Naive thymus-derived CD4-positive, alpha-beta T cell (primary cell): ENCODE measurements at regions not wholly inside any gene's neighbourhood (a gene's known extent, or its start where the extent isn't known, plus 50 kb on each side); places are given as distances from the start of the nearest gene placed in this dataset.

Experiments
- ATAC-seq: fragments of 150-1000 bp; cut with Tn5 transposase; 2 replicates; pipeline ENCODE4 v1.10.0; 2021; ENCODE audit warnings: mild to moderate bottlenecking, moderate library complexity
- CTCF ChIA-PET: fragments of 350-600 bp; sonication (Branson Sonifier 250); formaldehyde crosslinking; loops from one replicate; lab custom pipeline; 2021; ENCODE audit warnings: antibody characterized with exemption; lab: Charles Lee
- POLR2A ChIA-PET: fragments of 350-600 bp; sonication (Branson Sonifier 250); formaldehyde crosslinking; loops from one replicate; lab custom pipeline; 2021; ENCODE audit warnings: antibody characterized with exemption, inconsistent platforms; lab: Charles Lee
- DNase-seq, 9 donors: peaks; one replicate each; pipeline versions ENCODE4 v3.0.0 to v3.0.0-alpha.2; 2020 to 2022; ENCODE audit warnings: mixed read lengths in 1 of 9
- H3K27ac ChIP-seq: one replicate; pipeline ENCODE4 v1.7.0; 2013; ENCODE audit warnings: mild to moderate bottlenecking, low read depth, low read length, moderate library complexity
- H3K27me3 ChIP-seq, 2 donors: one replicate each; pipeline ENCODE4 v1.7.0; 2013; ENCODE audit warnings: low read length in 2 of 2, mild to moderate bottlenecking in 2 of 2, moderate library complexity in 2 of 2; ENCODE audit not compliant: control insufficient read depth in 2 of 2, insufficient read depth in 2 of 2
- H3K36me3 ChIP-seq, 3 experiments: 1 replicate in 2 of 3; 2 replicates in 1 of 3; pipeline ENCODE4 v1.7.0; 2013; ENCODE audit warnings: low read length in 3 of 3, mild to moderate bottlenecking in 3 of 3, moderate library complexity in 1 of 3; ENCODE audit not compliant: insufficient read depth in 3 of 3, control insufficient read depth in 2 of 3
- H3K4me1 ChIP-seq, 2 donors: one replicate each; pipeline ENCODE4 v1.7.0; 2013; ENCODE audit warnings: low read length in 2 of 2, mild to moderate bottlenecking in 2 of 2, moderate library complexity in 1 of 2; ENCODE audit not compliant: control insufficient read depth in 2 of 2, insufficient read depth in 2 of 2
- H3K4me3 ChIP-seq: 2 replicates; pipeline ENCODE4 v1.7.0; 2013; ENCODE audit warnings: mild to moderate bottlenecking, low read length
- H3K9me3 ChIP-seq, 3 experiments: 1 replicate in 2 of 3; 2 replicates in 1 of 3; pipeline ENCODE4 v1.7.0; 2013; ENCODE audit warnings: low read length in 3 of 3; ENCODE audit not compliant: control insufficient read depth in 2 of 3
- H3K27ac Mint-ChIP-seq, 9 donors: one replicate each; pipeline ENCODE4 v1.8.0; 2020 to 2022; ENCODE audit warnings: mixed read lengths in 9 of 9, mild to moderate bottlenecking in 8 of 9, moderate library complexity in 5 of 9, inconsistent platforms in 2 of 9
- H3K27me3 Mint-ChIP-seq, 5 donors: one replicate each; pipeline ENCODE4 v1.8.0; 2021 to 2022; ENCODE audit warnings: mixed read lengths in 5 of 5, mild to moderate bottlenecking in 1 of 5
- H3K36me3 Mint-ChIP-seq, 5 donors: one replicate each; pipeline ENCODE4 v1.8.0; 2020 to 2022; ENCODE audit warnings: mixed read lengths in 5 of 5, mild to moderate bottlenecking in 3 of 5, inconsistent platforms in 1 of 5
- H3K4me1 Mint-ChIP-seq, 7 donors: one replicate each; pipeline ENCODE4 v1.8.0; 2020 to 2022; ENCODE audit warnings: mixed read lengths in 7 of 7, mild to moderate bottlenecking in 3 of 7, inconsistent platforms in 1 of 7
- H3K4me3 Mint-ChIP-seq, 10 donors: one replicate each; pipeline ENCODE4 v1.8.0; 2020 to 2022; ENCODE audit warnings: mild to moderate bottlenecking in 10 of 10, mixed read lengths in 10 of 10, moderate library complexity in 6 of 10, inconsistent platforms in 2 of 10
- H3K9me3 Mint-ChIP-seq, 11 donors: one replicate each; pipeline ENCODE4 v1.8.0; 2020 to 2022; ENCODE audit warnings: mixed read lengths in 11 of 11, mild to moderate bottlenecking in 4 of 11, inconsistent platforms in 1 of 11, moderate library complexity in 1 of 11
- intact Hi-C, 2 donors: fragments of 100-400 bp; cut with micrococcal nuclease; formaldehyde crosslinking; loops; one replicate each; pipeline ENCODE4 v1.15.1; 2023

GRCh38 chr6:145241721-145242120, 493.6 kb downstream of the EPM2A start:
- H3K4me1 Mint-ChIP-seq, result no peaks in the 10 kb centered on the region
- CTCF ChIA-PET, result no interaction called here

GRCh38 chr6:145244349-145245100, 490.8 kb downstream of the EPM2A start:
- H3K27me3 Mint-ChIP-seq, result peaks cover 0 to 17% (median 10%) of the 10 kb centered on the region in 5 donors
- no peaks in the 10 kb centered on the region for H3K4me1 Mint-ChIP-seq
- intact Hi-C loops, result no loop called here
- no peaks in the 10 kb centered on the region for H3K36me3 Mint-ChIP-seq
- H3K27ac Mint-ChIP-seq, result no peak overlapping the region
- no peak for DNase-seq
- peaks cover 0 to 8% (median 0%) of the 10 kb centered on the region in 11 donors for H3K9me3 Mint-ChIP-seq
- Histone ChIP-seq H3K27ac (no peak overlapping the region), H3K4me3 (no peak overlapping the region), H3K36me3 (no peaks in the 10 kb centered on the region), H3K9me3 (no peaks in the 10 kb centered on the region), H3K27me3 (no peaks in the 10 kb centered on the region), H3K4me1 (no peaks in the 10 kb centered on the region)
- no peak for ATAC-seq
- CTCF ChIA-PET, result interaction anchor here (0.6 kb wide), 1 partner anchor 25 kb away, joined by 3 read pairs; no protein-coding TSS in a partner anchor
- no peak overlapping the region for H3K4me3 Mint-ChIP-seq
- POLR2A ChIA-PET, result no interaction called here

More at GRCh38 chr6:145241721-145242120, 493.6 kb downstream of the EPM2A start:
- no peak for ATAC-seq
- DNase-seq, result no peak
- Histone ChIP-seq H3K4me3 (no peak overlapping the region), H3K9me3 (no peaks in the 10 kb centered on the region), H3K4me1 (no peaks in the 10 kb centered on the region), H3K27ac (no peak overlapping the region), H3K36me3 (no peaks in the 10 kb centered on the region), H3K27me3 (no peaks in the 10 kb centered on the region)
- Mint-ChIP-seq H3K27ac (no peak overlapping the region), H3K9me3 (peaks cover 0 to 3% (median 0%) of the 10 kb centered on the region in 11 donors), H3K27me3 (peaks cover 0 to 18% (median 12%) of the 10 kb centered on the region in 5 donors), H3K36me3 (no peaks in the 10 kb centered on the region), H3K4me3 (no peak overlapping the region)
- POLR2A ChIA-PET, result no interaction called here
- intact Hi-C loops, result no loop called here

DNA sequence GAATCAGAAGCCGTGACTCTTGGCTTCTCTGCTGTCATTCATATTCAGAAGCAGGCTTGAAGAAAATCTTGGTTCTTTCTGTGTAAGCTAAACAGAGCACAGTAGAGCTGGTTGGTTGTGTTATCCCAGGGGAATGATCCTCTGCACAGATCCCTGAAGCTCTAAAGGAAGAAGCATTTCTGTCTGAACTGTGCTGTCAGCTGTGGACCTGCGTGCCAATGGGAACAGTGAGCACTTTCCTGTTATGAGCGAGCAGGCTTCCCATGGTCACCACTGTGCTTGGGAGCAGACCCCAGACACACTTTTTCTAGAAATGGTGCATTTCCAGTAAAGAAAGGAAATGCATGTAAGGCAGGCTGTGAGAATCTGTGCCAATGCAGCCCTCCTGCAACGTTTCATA, 490.2 kb downstream of the EPM2A start:
- Mint-ChIP-seq H3K4me3 (no peak overlapping the region), H3K27ac (no peak overlapping the region), H3K9me3 (peaks cover 0 to 8% (median 0%) of the 10 kb centered on the region in 11 donors), H3K27me3 (peaks cover 0 to 21% (median 10%) of the 10 kb centered on the region in 5 donors), H3K36me3 (no peaks in the 10 kb centered on the region), H3K4me1 (no peaks in the 10 kb centered on the region)
- ATAC-seq (no peak), DNase-seq (no peak)
- Histone ChIP-seq H3K4me1 (no peaks in the 10 kb centered on the region), H3K27ac (no peak overlapping the region), H3K9me3 (no peaks in the 10 kb centered on the region), H3K27me3 (no peaks in the 10 kb centered on the region), H3K4me3 (no peak overlapping the region), H3K36me3 (no peaks in the 10 kb centered on the region)
- ChIA-PET POLR2A (no interaction called here), CTCF (interaction anchor here (0.6 kb wide), 1 partner anchor 26 kb away, joined by 3 read pairs; no protein-coding TSS in a partner anchor)
- intact Hi-C loops, result no loop called here

DNA sequence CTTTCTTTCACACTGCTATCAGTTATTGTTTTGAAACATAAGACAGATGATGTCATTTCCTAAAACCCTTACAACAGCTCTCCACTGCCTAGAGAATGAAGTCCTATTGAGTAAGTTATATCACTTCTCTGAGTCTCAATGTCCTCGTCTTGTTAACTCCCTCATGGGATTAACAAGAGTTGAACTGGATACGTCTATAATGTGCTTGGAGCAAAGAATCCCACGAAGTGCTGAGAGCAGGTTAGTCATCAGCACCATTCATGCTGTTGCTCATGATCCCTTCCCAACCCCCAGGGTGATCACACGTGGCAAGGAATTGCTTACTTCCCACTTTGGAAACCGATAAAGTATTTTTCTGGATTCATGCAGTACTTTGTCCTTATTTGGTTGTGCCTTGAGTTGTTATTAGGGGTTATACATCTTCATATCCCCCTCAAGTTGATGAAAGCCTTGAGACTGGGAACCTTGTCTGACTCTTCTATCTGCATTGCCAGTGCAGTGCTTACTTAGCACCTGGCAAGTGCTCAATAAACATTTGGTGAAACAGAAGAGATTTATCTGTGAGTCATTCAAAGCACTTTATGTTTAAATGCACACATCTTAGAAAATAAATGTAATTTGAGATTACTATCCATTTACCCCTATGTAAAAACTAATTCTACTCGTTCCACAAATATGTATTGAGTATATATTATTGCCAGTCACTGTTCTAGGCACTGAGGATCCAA, 487.5 kb downstream of the EPM2A start:
- Histone ChIP-seq H3K9me3 (no peaks in the 10 kb centered on the region), H3K4me1 (no peaks in the 10 kb centered on the region), H3K27ac (no peak overlapping the region), H3K27me3 (no peaks in the 10 kb centered on the region), H3K36me3 (no peaks in the 10 kb centered on the region), H3K4me3 (no peak overlapping the region)
- no peak for DNase-seq
- H3K4me1 Mint-ChIP-seq, result no peaks in the 10 kb centered on the region
- intact Hi-C loops, result no loop called here
- H3K36me3 Mint-ChIP-seq, result no peaks in the 10 kb centered on the region
- peaks cover 0 to 8% (median 0%) of the 10 kb centered on the region in 11 donors for H3K9me3 Mint-ChIP-seq
- H3K27ac Mint-ChIP-seq, result no peak overlapping the region
- no peak overlapping the region for H3K4me3 Mint-ChIP-seq
- ChIA-PET POLR2A (no interaction called here), CTCF (no interaction called here)
- peaks cover 0 to 7% (median 0%) of the 10 kb centered on the region in 5 donors for H3K27me3 Mint-ChIP-seq
- no peak for ATAC-seq

- H3K4me3 Mint-ChIP-seq, result no peak overlapping the region
- Histone ChIP-seq H3K27me3 (no peaks in the 10 kb centered on the region), H3K36me3 (no peaks in the 10 kb centered on the region), H3K9me3 (no peaks in the 10 kb centered on the region), H3K27ac (no peak overlapping the region), H3K4me3 (no peak overlapping the region), H3K4me1 (no peaks in the 10 kb centered on the region)
- no peaks in the 10 kb centered on the region for H3K4me1 Mint-ChIP-seq
- H3K36me3 Mint-ChIP-seq, result no peaks in the 10 kb centered on the region
- ATAC-seq, result no peak
- intact Hi-C loops, result no loop called here
- H3K27ac Mint-ChIP-seq, result no peak overlapping the region
- H3K27me3 Mint-ChIP-seq, result peaks cover 0 to 7% (median 0%) of the 10 kb centered on the region in 5 donors
- peaks cover 0 to 8% (median 0%) of the 10 kb centered on the region in 11 donors for H3K9me3 Mint-ChIP-seq
- ChIA-PET CTCF (no interaction called here), POLR2A (no interaction called here)
- DNase-seq, result no peak
These were observed 484.9 kb downstream of the EPM2A start for GRCh38 chr6:145250436-145250835.

DNA sequence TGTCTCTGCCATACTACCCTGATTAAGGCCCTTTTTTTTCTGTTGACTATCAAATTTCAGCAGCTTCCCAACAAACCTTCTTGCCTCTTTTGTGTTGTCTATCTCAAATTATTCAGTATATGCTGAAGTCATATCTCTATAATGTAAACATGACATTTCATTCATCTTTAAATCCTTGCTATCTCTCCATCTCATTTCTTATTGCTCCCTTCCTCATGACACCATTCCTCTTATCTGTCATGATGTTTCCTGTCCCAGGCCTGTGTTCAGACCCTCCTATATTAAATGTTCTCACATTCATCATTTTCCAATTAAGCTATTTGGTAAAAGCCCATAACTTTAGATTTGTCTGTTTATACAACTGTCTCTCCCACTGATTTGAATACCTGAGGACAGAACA, 482.6 kb downstream of the EPM2A start:
- Mint-ChIP-seq H3K4me3 (no peak overlapping the region), H3K9me3 (peaks cover 0 to 4% (median 0%) of the 10 kb centered on the region in 11 donors), H3K4me1 (no peaks in the 10 kb centered on the region), H3K36me3 (no peaks in the 10 kb centered on the region), H3K27me3 (peaks cover 0 to 7% (median 0%) of the 10 kb centered on the region in 5 donors), H3K27ac (no peak overlapping the region)
- DNase-seq (no peak), ATAC-seq (no peak)
- ChIA-PET CTCF (no interaction called here), POLR2A (no interaction called here)
- no peak overlapping the region for H3K27ac ChIP-seq
- no peaks in the 10 kb centered on the region for H3K9me3 ChIP-seq
- no peak overlapping the region for H3K4me3 ChIP-seq
- no peaks in the 10 kb centered on the region for H3K4me1 ChIP-seq
- intact Hi-C loops, result no loop called here
- H3K27me3 ChIP-seq, result no peaks in the 10 kb centered on the region
- no peaks in the 10 kb centered on the region for H3K36me3 ChIP-seq
